ENCODE measurements at regions not wholly inside any gene's neighbourhood (a gene's known extent, or its start where the extent isn't known, plus 50 kb on each side); places are given as distances from the start of the nearest gene placed in this dataset.

GRCh38 chr9:105830461-105830860, 136.1 kb downstream of the TMEM38B start:
- Mint-ChIP-seq H3K9me3 (no peaks in the 10 kb centered on the region), H3K27ac (no peak overlapping the region), H3K27me3 (ENCODE audit: low read depth) (no peaks in the 10 kb centered on the region), H3K36me3 (no peaks in the 10 kb centered on the region), H3K4me1 (peaks cover 14% of the 10 kb centered on the region), H3K4me3 (no peak overlapping the region)
- DNase-seq (ENCODE audit: low spot score) (no peak), ATAC-seq (no peak)
- ChIA-PET CTCF (no interaction called here), POLR2A (interaction anchor here (0.7 kb wide), 1 partner anchor 91 kb away, joined by 3 read pairs; no protein-coding TSS in a partner anchor)
- TF ChIP-seq ZSCAN18 (CRISPR knock-in tag; IDR thresholded peaks at IDR 0.05), result no peak
- no peak for TF ChIP-seq E2F1 (CRISPR knock-in tag; IDR thresholded peaks at IDR 0.05)

- no peaks in the 10 kb centered on the region for H3K36me3 Mint-ChIP-seq
- no peak overlapping the region for H3K4me3 Mint-ChIP-seq
- H3K27me3 Mint-ChIP-seq (ENCODE audit: low read depth), result no peaks in the 10 kb centered on the region
- H3K27ac Mint-ChIP-seq, result no peak overlapping the region
- ChIA-PET POLR2A (no interaction called here), CTCF (no interaction called here)
- H3K4me1 Mint-ChIP-seq, result peaks cover 29% of the 10 kb centered on the region
- DNase-seq (ENCODE audit: low spot score), result no peak
- H3K9me3 Mint-ChIP-seq, result no peaks in the 10 kb centered on the region
- no peak for TF ChIP-seq USF1 (CRISPR knock-in tag; IDR thresholded peaks at IDR 0.05)
- TF ChIP-seq IRF2 (CRISPR knock-in tag; IDR thresholded peaks at IDR 0.05; ENCODE audit: borderline replicate concordance, low read depth), result no peak
- no peak for TF ChIP-seq JUN (CRISPR knock-in tag; IDR thresholded peaks at IDR 0.05)
- ATAC-seq, result no peak
Observed at GRCh38 chr9:105832096-105832710, 137.9 kb downstream of the TMEM38B start.

- ATAC-seq (no peak), DNase-seq (ENCODE audit: low spot score) (no peak)
- peaks cover 29% of the 10 kb centered on the region for H3K4me1 Mint-ChIP-seq
- H3K4me3 Mint-ChIP-seq, result no peak overlapping the region
- H3K27me3 Mint-ChIP-seq (ENCODE audit: low read depth), result no peaks in the 10 kb centered on the region
- ChIA-PET POLR2A (no interaction called here), CTCF (no interaction called here)
- H3K27ac Mint-ChIP-seq, result no peak overlapping the region
- H3K36me3 Mint-ChIP-seq, result no peaks in the 10 kb centered on the region
- no peaks in the 10 kb centered on the region for H3K9me3 Mint-ChIP-seq
- no peak for TF ChIP-seq CREM (CRISPR knock-in tag; IDR thresholded peaks at IDR 0.05)
- TF ChIP-seq GTF2I (CRISPR knock-in tag; conservative IDR thresholded peaks at IDR 0.05), result no peak
- TF ChIP-seq ZNF232 (CRISPR knock-in tag; IDR thresholded peaks at IDR 0.05), result no peak
- no peak for TF ChIP-seq USF2 (CRISPR knock-in tag; IDR thresholded peaks at IDR 0.05)
- no peak for TF ChIP-seq GABPB1 (CRISPR knock-in tag; IDR thresholded peaks at IDR 0.05)
- no peak for TF ChIP-seq ATF3 (CRISPR knock-in tag; conservative IDR thresholded peaks at IDR 0.05)
- no peak for TF ChIP-seq TEAD1 (CRISPR knock-in tag; IDR thresholded peaks at IDR 0.05)
- no peak for TF ChIP-seq FOXK1 (CRISPR knock-in tag; IDR thresholded peaks at IDR 0.05)
- no peak for TF ChIP-seq ESRRA (CRISPR knock-in tag; IDR thresholded peaks at IDR 0.05; ENCODE audit: borderline replicate concordance)
- no peak for TF ChIP-seq ZNF281 (CRISPR knock-in tag; IDR thresholded peaks at IDR 0.05)
- TF ChIP-seq JAZF1 (CRISPR knock-in tag; IDR thresholded peaks at IDR 0.05), result no peak
- no peak for TF ChIP-seq E2F1 (CRISPR knock-in tag; IDR thresholded peaks at IDR 0.05)
- no peak for TF ChIP-seq SOX15 (CRISPR knock-in tag; IDR thresholded peaks at IDR 0.05)
- no peak for TF ChIP-seq AR (CRISPR knock-in tag; IDR thresholded peaks at IDR 0.05)
- no peak for TF ChIP-seq CREB1 (CRISPR knock-in tag; IDR thresholded peaks at IDR 0.05)
Observed at GRCh38 chr9:105833271-105833975, 139.1 kb downstream of the TMEM38B start.

Measured in WTC11 (cell line).